ENCODE measurements at regions not wholly inside any gene's neighbourhood (a gene's known extent, or its start where the extent isn't known, plus 50 kb on each side); places are given as distances from the start of the nearest gene placed in this dataset.
"Not testable (repeated sequence)": the region's sequence is repeated elsewhere in the genome, so short reads cannot be mapped to it uniquely, and the experiment has no call there.

- H2BK120ac ChIP-seq (replicated peaks; ENCODE audit: low read depth, low read length); DNase-seq (ENCODE audit: low read depth in 1 of 2, low spot score in 2 of 2); H2BK5ac ChIP-seq (ENCODE audit: low read depth, low read length); H4K5ac ChIP-seq (ENCODE audit: insufficient read length, low read depth, low read length); H3K14ac ChIP-seq (ENCODE audit: insufficient read length); POLR2A ChIA-PET (ENCODE audit: partially characterized antibody); H4K20me1 ChIP-seq (replicated peaks in 1 of 2; ENCODE audit: control insufficient read depth in 1 of 2, insufficient read depth in 2 of 2, low read length in 2 of 2); H4K91ac ChIP-seq (replicated peaks; ENCODE audit: insufficient read length, low read length); H3K27me3 ChIP-seq (replicated peaks in 1 of 4; ENCODE audit: control insufficient read depth in 3 of 4, extremely low read depth in 1 of 4, insufficient read depth in 3 of 4, low read length in 3 of 4); H3K18ac ChIP-seq (ENCODE audit: extremely low read depth, low read length); H3K79me2 ChIP-seq (ENCODE audit: control insufficient read depth in 1 of 2, insufficient read depth in 2 of 2, low read length in 2 of 2); H2BK12ac ChIP-seq (ENCODE audit: low read depth, low read length); H3K4ac ChIP-seq (replicated peaks; ENCODE audit: insufficient read length, low read depth, low read length); H3K36me3 ChIP-seq (ENCODE audit: control insufficient read depth in 2 of 4, insufficient read depth in 4 of 4, low read length in 3 of 4); H3K23ac ChIP-seq (ENCODE audit: insufficient read length); H3K4me1 ChIP-seq (replicated peaks in 1 of 4; ENCODE audit: control insufficient read depth in 3 of 4, insufficient read depth in 4 of 4, low read length in 3 of 4); CTCF ChIA-PET (ENCODE audit: partially characterized antibody); H2AK5ac ChIP-seq (ENCODE audit: low read depth, low read length); H3K4me2 ChIP-seq (ENCODE audit: insufficient read depth in 1 of 2, low read depth in 2 of 2, low read length in 2 of 2); H3K56ac ChIP-seq (replicated peaks; ENCODE audit: insufficient read length, low read depth, low read length); H3K27ac ChIP-seq (ENCODE audit: low read depth, low read length); H2AFZ ChIP-seq (ENCODE audit: low read length); H2BK20ac ChIP-seq (ENCODE audit: low read length); H3K79me1 ChIP-seq (ENCODE audit: low read depth, low read length); H2BK15ac ChIP-seq (ENCODE audit: low read length); H3K4me3 ChIP-seq (ENCODE audit: extremely low read depth in 1 of 4, insufficient read depth in 2 of 4, low read depth in 3 of 4, low read length in 4 of 4); H3K9ac ChIP-seq (replicated peaks in 1 of 4; ENCODE audit: extremely low read depth in 1 of 4, low read depth in 3 of 4, low read length in 3 of 4); H4K8ac ChIP-seq (ENCODE audit: extremely low read depth, insufficient read depth, low read length); H3K23me2 ChIP-seq (ENCODE audit: low read depth, low read length): not testable (repeated sequence)
- WGBS, 2 experiments (ENCODE audit: extremely low coverage in 1 of 2, insufficient coverage in 1 of 2, insufficient read length in 1 of 2, insufficient replicate concordance in 2 of 2, low coverage in 1 of 2, low lambda C conversion rate in 2 of 2, missing lambda C conversion rate in 1 of 2): 83% methylated on average over 5 of the region's 5 CpGs; no CpG with 5 or more reads in 1 of the 2 experiments
- H3K9me3 ChIP-seq (ENCODE audit: insufficient read depth in 2 of 2, low read depth in 1 of 2, low read length in 1 of 2): peaks cover 6 to 20% of the 10 kb centered on the region in 2 experiments; a peak in 3 of 4 replicates
- FAIRE-seq: peak; percentile 32
Observed at GRCh38 chr6:58028188-58028587, 710.8 kb downstream of the PRIM2 start.

GRCh38 chr6:58038213-58038612 is 720.8 kb downstream of the PRIM2 start:
- H4K5ac ChIP-seq (ENCODE audit: insufficient read length, low read depth, low read length); H3K4me2 ChIP-seq (ENCODE audit: insufficient read depth in 1 of 2, low read depth in 2 of 2, low read length in 2 of 2); H3K14ac ChIP-seq (ENCODE audit: insufficient read length); FAIRE-seq; H2BK120ac ChIP-seq (replicated peaks; ENCODE audit: low read depth, low read length); H3K79me1 ChIP-seq (ENCODE audit: low read depth, low read length); H3K4me3 ChIP-seq (ENCODE audit: extremely low read depth in 1 of 4, insufficient read depth in 2 of 4, low read depth in 3 of 4, low read length in 4 of 4); H2BK12ac ChIP-seq (ENCODE audit: low read depth, low read length); H3K9ac ChIP-seq (replicated peaks in 1 of 4; ENCODE audit: extremely low read depth in 1 of 4, low read depth in 3 of 4, low read length in 3 of 4); H3K27ac ChIP-seq (ENCODE audit: low read depth, low read length); H4K91ac ChIP-seq (replicated peaks; ENCODE audit: insufficient read length, low read length); H3K18ac ChIP-seq (ENCODE audit: extremely low read depth, low read length); H3K23ac ChIP-seq (ENCODE audit: insufficient read length); H3K4ac ChIP-seq (replicated peaks; ENCODE audit: insufficient read length, low read depth, low read length); DNase-seq (ENCODE audit: low read depth in 1 of 2, low spot score in 2 of 2); H3K36me3 ChIP-seq (ENCODE audit: control insufficient read depth in 2 of 4, insufficient read depth in 4 of 4, low read length in 3 of 4); H2BK15ac ChIP-seq (ENCODE audit: low read length); H2AK5ac ChIP-seq (ENCODE audit: low read depth, low read length); H2BK5ac ChIP-seq (ENCODE audit: low read depth, low read length); H4K8ac ChIP-seq (ENCODE audit: extremely low read depth, insufficient read depth, low read length); POLR2A ChIA-PET (ENCODE audit: partially characterized antibody); H3K79me2 ChIP-seq (ENCODE audit: control insufficient read depth in 1 of 2, insufficient read depth in 2 of 2, low read length in 2 of 2); CTCF ChIA-PET (ENCODE audit: partially characterized antibody); H2AFZ ChIP-seq (ENCODE audit: low read length); H3K56ac ChIP-seq (replicated peaks; ENCODE audit: insufficient read length, low read depth, low read length); H4K20me1 ChIP-seq (replicated peaks in 1 of 2; ENCODE audit: control insufficient read depth in 1 of 2, insufficient read depth in 2 of 2, low read length in 2 of 2); H3K4me1 ChIP-seq (replicated peaks in 1 of 4; ENCODE audit: control insufficient read depth in 3 of 4, insufficient read depth in 4 of 4, low read length in 3 of 4); H2BK20ac ChIP-seq (ENCODE audit: low read length); H3K27me3 ChIP-seq (replicated peaks in 1 of 4; ENCODE audit: control insufficient read depth in 3 of 4, extremely low read depth in 1 of 4, insufficient read depth in 3 of 4, low read length in 3 of 4); H3K23me2 ChIP-seq (ENCODE audit: low read depth, low read length): not testable (repeated sequence)
- peaks cover 5 to 19% of the 10 kb centered on the region in 2 experiments; a peak in 2 of 4 replicates for H3K9me3 ChIP-seq (ENCODE audit: insufficient read depth in 2 of 2, low read depth in 1 of 2, low read length in 1 of 2)
- 82% methylated on average over 11 of the region's 11 CpGs; no CpG with 5 or more reads in 1 of the 2 experiments for WGBS, 2 experiments (ENCODE audit: extremely low coverage in 1 of 2, insufficient coverage in 1 of 2, insufficient read length in 1 of 2, insufficient replicate concordance in 2 of 2, low coverage in 1 of 2, low lambda C conversion rate in 2 of 2, missing lambda C conversion rate in 1 of 2)
